IMR-90 (cell line): ENCODE measurements at regions not wholly inside any gene's neighbourhood (a gene's known extent, or its start where the extent isn't known, plus 50 kb on each side); places are given as distances from the start of the nearest gene placed in this dataset.

Source experiments
- CHD1 ChIP-seq: IDR thresholded peaks from 2 replicates; pipeline ENCODE4 v1.6.1; 2012; ENCODE audit warnings: low read depth, low read length, improper control_type of control experiment
- FOS ChIP-seq: fragments of 150-350 bp; IDR thresholded peaks from 2 replicates; pipeline ENCODE4 v1.6.1; 2016; ENCODE audit warnings: low read depth, low read length
- MAZ ChIP-seq: IDR thresholded peaks from 2 replicates; pipeline ENCODE4 v1.6.1; 2012; ENCODE audit warnings: low read depth, mild to moderate bottlenecking, low read length, improper control_type of control experiment, moderate library complexity, borderline replicate concordance
- MXI1 ChIP-seq: IDR thresholded peaks from 2 replicates; pipeline ENCODE4 v1.6.1; 2012; ENCODE audit warnings: low read depth, mild to moderate bottlenecking, low read length, moderate library complexity, borderline replicate concordance
- POLR2A ChIP-seq: IDR thresholded peaks from 2 replicates; pipeline ENCODE4 v1.6.1; 2012; ENCODE audit warnings: mild to moderate bottlenecking, low read depth, low read length
- RAD21 ChIP-seq: IDR thresholded peaks from 2 replicates; pipeline ENCODE4 v1.6.1; 2012; ENCODE audit warnings: low read length, improper control_type of control experiment
- RFX5 ChIP-seq: IDR thresholded peaks from 2 replicates; pipeline ENCODE4 v1.8.0; 2012; ENCODE audit warnings: low read depth, mild to moderate bottlenecking, low read length, moderate library complexity
- SMC3 ChIP-seq: fragments of 150-350 bp; IDR thresholded peaks from 2 replicates; pipeline ENCODE4 v1.6.1; 2016; ENCODE audit warnings: low read depth, mild to moderate bottlenecking, antibody characterized with exemption, low read length, moderate library complexity
- TF ChIP-seq, protein P1 (sequence below): fragments of 150-350 bp; IDR thresholded peaks from 2 replicates; pipeline ENCODE4 v1.6.1; 2017; ENCODE audit warnings: mild to moderate bottlenecking, antibody characterized with exemption, low read length, low read depth
- TF ChIP-seq, protein P2 (sequence below): fragments of 150-350 bp; IDR thresholded peaks from 2 replicates; pipeline ENCODE4 v1.6.1; 2016; ENCODE audit warnings: low read depth, mild to moderate bottlenecking, low read length, moderate library complexity, borderline replicate concordance
- TF ChIP-seq, protein P3 (sequence below): conservative IDR thresholded peaks from 2 replicates; pipeline ENCODE4 v1.5.1; 2012; ENCODE audit warnings: mild to moderate bottlenecking, low read depth, low read length, improper control_type of control experiment

DNA sequence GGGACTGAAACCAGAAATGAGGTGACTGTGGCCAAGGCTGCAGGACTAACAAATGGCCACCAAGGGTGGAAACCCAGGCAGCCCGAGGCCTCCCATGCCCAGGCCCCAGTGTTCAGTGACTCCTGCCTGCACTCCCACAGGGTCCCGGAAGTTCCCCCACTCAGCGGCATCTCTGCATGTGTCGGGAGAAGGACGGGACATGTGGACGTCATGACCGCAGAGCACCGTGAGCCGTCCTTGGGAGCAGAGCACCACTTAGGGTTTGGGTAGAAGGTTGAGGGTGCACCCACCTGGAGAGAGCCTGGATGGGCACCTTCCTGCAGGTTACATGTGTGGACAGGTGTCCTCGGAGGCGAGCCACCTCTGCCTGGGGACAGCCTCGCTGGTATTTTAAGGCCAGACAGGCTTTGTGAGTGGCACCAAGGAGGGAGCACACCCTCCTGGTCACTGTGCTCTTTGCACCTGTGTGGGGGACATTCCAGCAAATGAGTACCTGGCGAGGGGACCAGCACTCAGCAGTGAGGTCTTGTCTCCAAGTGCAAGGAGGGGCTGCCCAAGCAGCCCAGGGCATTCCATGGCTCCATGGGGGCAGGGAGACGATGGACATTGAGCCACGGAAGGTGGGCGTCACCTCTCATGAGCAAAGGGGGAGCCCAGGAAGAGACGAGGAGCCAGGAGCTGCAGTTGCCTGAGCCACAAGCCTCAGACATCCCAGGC, 95.3 kb upstream of the TCERG1L start:
- TF ChIP-seq, protein P1, sequence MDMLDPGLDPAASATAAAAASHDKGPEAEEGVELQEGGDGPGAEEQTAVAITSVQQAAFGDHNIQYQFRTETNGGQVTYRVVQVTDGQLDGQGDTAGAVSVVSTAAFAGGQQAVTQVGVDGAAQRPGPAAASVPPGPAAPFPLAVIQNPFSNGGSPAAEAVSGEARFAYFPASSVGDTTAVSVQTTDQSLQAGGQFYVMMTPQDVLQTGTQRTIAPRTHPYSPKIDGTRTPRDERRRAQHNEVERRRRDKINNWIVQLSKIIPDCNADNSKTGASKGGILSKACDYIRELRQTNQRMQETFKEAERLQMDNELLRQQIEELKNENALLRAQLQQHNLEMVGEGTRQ: no peak
- TF ChIP-seq, protein P2, sequence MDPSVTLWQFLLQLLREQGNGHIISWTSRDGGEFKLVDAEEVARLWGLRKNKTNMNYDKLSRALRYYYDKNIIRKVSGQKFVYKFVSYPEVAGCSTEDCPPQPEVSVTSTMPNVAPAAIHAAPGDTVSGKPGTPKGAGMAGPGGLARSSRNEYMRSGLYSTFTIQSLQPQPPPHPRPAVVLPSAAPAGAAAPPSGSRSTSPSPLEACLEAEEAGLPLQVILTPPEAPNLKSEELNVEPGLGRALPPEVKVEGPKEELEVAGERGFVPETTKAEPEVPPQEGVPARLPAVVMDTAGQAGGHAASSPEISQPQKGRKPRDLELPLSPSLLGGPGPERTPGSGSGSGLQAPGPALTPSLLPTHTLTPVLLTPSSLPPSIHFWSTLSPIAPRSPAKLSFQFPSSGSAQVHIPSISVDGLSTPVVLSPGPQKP: no peak
- TF ChIP-seq CHD1 (no peak), SMC3 (no peak), POLR2A (no peak), FOS (no peak), MAZ (no peak), RAD21 (no peak), RFX5 (no peak), MXI1 (no peak)
- TF ChIP-seq, protein P3, sequence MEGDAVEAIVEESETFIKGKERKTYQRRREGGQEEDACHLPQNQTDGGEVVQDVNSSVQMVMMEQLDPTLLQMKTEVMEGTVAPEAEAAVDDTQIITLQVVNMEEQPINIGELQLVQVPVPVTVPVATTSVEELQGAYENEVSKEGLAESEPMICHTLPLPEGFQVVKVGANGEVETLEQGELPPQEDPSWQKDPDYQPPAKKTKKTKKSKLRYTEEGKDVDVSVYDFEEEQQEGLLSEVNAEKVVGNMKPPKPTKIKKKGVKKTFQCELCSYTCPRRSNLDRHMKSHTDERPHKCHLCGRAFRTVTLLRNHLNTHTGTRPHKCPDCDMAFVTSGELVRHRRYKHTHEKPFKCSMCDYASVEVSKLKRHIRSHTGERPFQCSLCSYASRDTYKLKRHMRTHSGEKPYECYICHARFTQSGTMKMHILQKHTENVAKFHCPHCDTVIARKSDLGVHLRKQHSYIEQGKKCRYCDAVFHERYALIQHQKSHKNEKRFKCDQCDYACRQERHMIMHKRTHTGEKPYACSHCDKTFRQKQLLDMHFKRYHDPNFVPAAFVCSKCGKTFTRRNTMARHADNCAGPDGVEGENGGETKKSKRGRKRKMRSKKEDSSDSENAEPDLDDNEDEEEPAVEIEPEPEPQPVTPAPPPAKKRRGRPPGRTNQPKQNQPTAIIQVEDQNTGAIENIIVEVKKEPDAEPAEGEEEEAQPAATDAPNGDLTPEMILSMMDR: no peak
